ENCODE measurements at regions not wholly inside any gene's neighbourhood (a gene's known extent, or its start where the extent isn't known, plus 50 kb on each side); places are given as distances from the start of the nearest gene placed in this dataset.

GRCh38 chrX:63470506-63470905 lies 119.4 kb upstream of the SPIN4 start:
- TF ChIP-seq ZNF70 (CRISPR knock-in tag; IDR thresholded peaks at IDR 0.05): no peak
- TF ChIP-seq CSDC2 (CRISPR knock-in tag; IDR thresholded peaks at IDR 0.05): no peak
- no peak for TF ChIP-seq TCF4 (CRISPR knock-in tag; IDR thresholded peaks at IDR 0.05; ENCODE audit: borderline replicate concordance)
- no peak for TF ChIP-seq ISL1 (CRISPR knock-in tag; IDR thresholded peaks at IDR 0.05)
- no peak for TF ChIP-seq GLIS3 (CRISPR knock-in tag; IDR thresholded peaks at IDR 0.05)
- TF ChIP-seq ZFP3 (CRISPR knock-in tag; IDR thresholded peaks at IDR 0.05): no peak
- TF ChIP-seq, protein P1, sequence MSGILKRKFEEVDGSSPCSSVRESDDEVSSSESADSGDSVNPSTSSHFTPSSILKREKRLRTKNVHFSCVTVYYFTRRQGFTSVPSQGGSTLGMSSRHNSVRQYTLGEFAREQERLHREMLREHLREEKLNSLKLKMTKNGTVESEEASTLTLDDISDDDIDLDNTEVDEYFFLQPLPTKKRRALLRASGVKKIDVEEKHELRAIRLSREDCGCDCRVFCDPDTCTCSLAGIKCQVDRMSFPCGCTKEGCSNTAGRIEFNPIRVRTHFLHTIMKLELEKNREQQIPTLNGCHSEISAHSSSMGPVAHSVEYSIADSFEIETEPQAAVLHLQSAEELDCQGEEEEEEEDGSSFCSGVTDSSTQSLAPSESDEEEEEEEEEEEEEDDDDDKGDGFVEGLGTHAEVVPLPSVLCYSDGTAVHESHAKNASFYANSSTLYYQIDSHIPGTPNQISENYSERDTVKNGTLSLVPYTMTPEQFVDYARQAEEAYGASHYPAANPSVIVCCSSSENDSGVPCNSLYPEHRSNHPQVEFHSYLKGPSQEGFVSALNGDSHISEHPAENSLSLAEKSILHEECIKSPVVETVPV (CRISPR knock-in tag; IDR thresholded peaks at IDR 0.05): no peak
- no peak for TF ChIP-seq TOX (CRISPR knock-in tag; IDR thresholded peaks at IDR 0.05; ENCODE audit: borderline replicate concordance)
- TF ChIP-seq PATZ1 (CRISPR knock-in tag; IDR thresholded peaks at IDR 0.05; ENCODE audit: borderline replicate concordance): no peak
- no peak for TF ChIP-seq ZFP30 (CRISPR knock-in tag; IDR thresholded peaks at IDR 0.05)
- no peak for TF ChIP-seq BACH2 (CRISPR knock-in tag; IDR thresholded peaks at IDR 0.05; ENCODE audit: borderline replicate concordance)
- ATAC-seq: no peak

- no peak for ATAC-seq
- TF ChIP-seq ZFP3 (CRISPR knock-in tag; IDR thresholded peaks at IDR 0.05) (no peak), SNAI2 (CRISPR knock-in tag; IDR thresholded peaks at IDR 0.05) (no peak), RARB (CRISPR knock-in tag; IDR thresholded peaks at IDR 0.05) (no peak), ESRRG (CRISPR knock-in tag; IDR thresholded peaks at IDR 0.05) (no peak), ARNTL (CRISPR knock-in tag; IDR thresholded peaks at IDR 0.05; ENCODE audit: borderline replicate concordance, low read depth) (no peak)
- TF ChIP-seq, protein P1 (CRISPR knock-in tag; IDR thresholded peaks at IDR 0.05): no peak
Observed at GRCh38 chrX:63466690-63467089, 115.6 kb upstream of the SPIN4 start.

- no peak for ATAC-seq
Observed at GRCh38 chrX:63458981-63459380, 107.8 kb upstream of the SPIN4 start.

More at GRCh38 chrX:63458981-63459380, 107.8 kb upstream of the SPIN4 start:
- TF ChIP-seq ESRRG (CRISPR knock-in tag; IDR thresholded peaks at IDR 0.05) (no peak), CSDC2 (CRISPR knock-in tag; IDR thresholded peaks at IDR 0.05) (no peak), BACH2 (CRISPR knock-in tag; IDR thresholded peaks at IDR 0.05; ENCODE audit: borderline replicate concordance) (no peak), ZNF8 (CRISPR knock-in tag; IDR thresholded peaks at IDR 0.05) (no peak), ZFP30 (CRISPR knock-in tag; IDR thresholded peaks at IDR 0.05) (no peak), GLIS3 (CRISPR knock-in tag; IDR thresholded peaks at IDR 0.05) (no peak), CREB5 (CRISPR knock-in tag; IDR thresholded peaks at IDR 0.05; ENCODE audit: low read depth) (no peak), TCF4 (CRISPR knock-in tag; IDR thresholded peaks at IDR 0.05; ENCODE audit: borderline replicate concordance) (no peak), ZNF565 (CRISPR knock-in tag; conservative IDR thresholded peaks at IDR 0.05; ENCODE audit: low read depth) (no peak)
- TF ChIP-seq, protein P2, sequence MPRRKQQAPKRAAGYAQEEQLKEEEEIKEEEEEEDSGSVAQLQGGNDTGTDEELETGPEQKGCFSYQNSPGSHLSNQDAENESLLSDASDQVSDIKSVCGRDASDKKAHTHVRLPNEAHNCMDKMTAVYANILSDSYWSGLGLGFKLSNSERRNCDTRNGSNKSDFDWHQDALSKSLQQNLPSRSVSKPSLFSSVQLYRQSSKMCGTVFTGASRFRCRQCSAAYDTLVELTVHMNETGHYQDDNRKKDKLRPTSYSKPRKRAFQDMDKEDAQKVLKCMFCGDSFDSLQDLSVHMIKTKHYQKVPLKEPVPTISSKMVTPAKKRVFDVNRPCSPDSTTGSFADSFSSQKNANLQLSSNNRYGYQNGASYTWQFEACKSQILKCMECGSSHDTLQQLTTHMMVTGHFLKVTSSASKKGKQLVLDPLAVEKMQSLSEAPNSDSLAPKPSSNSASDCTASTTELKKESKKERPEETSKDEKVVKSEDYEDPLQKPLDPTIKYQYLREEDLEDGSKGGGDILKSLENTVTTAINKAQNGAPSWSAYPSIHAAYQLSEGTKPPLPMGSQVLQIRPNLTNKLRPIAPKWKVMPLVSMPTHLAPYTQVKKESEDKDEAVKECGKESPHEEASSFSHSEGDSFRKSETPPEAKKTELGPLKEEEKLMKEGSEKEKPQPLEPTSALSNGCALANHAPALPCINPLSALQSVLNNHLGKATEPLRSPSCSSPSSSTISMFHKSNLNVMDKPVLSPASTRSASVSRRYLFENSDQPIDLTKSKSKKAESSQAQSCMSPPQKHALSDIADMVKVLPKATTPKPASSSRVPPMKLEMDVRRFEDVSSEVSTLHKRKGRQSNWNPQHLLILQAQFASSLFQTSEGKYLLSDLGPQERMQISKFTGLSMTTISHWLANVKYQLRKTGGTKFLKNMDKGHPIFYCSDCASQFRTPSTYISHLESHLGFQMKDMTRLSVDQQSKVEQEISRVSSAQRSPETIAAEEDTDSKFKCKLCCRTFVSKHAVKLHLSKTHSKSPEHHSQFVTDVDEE (CRISPR knock-in tag; IDR thresholded peaks at IDR 0.05): no peak

Measured in SK-N-SH treated with all-trans-retinoic acid at 6 μM for 48 hours (cell line).